ENCODE measurements at regions not wholly inside any gene's neighbourhood (a gene's known extent, or its start where the extent isn't known, plus 50 kb on each side); places are given as distances from the start of the nearest gene placed in this dataset.
"Not testable (repeated sequence)": the region's sequence is repeated elsewhere in the genome, so short reads cannot be mapped to it uniquely, and the experiment has no call there.

DNA sequence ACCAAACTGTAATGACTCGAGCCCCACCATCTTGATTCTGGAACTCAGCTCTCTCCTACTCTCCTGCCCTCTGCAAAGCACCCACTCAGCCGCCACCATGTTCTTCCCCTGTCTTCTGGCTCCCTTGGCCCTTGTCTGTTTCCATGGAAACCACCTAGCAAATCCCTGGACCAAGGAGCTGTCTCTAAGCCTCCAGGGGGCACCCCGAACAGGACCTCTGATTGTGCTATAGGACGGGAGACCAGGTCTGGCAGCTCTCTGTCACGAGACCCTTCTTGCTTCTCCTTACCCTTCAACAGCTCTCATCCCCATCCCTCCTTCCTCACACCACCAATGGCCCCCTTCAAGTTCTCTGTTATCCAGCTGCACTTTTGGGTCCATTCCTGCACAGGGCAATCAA, 277.7 kb upstream of the ZNF507 start:
- DNase-seq (ENCODE audit: low read depth in 2 of 3, low spot score in 1 of 3) = no peak

DNA sequence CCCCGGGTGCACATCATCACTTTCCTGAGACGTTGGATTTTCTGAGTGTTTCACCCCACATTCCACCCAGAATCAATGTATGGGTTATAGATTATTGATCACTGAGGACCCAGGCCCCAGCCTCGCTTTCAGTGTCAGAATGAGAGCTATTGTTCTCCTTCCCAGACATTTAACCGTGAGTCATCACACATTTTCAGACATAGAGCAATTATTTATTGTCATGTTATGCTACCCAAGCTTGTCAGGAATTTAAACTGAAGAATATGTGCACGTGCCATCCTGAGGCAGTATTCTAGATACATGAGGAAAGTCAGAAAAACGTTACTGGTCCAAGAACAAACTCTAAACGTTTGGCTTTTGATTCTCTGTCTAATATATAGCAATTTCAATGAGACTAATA, 276.6 kb upstream of the ZNF507 start:
- no peak for DNase-seq (ENCODE audit: low read depth in 2 of 3, low spot score in 1 of 3)

DNA sequence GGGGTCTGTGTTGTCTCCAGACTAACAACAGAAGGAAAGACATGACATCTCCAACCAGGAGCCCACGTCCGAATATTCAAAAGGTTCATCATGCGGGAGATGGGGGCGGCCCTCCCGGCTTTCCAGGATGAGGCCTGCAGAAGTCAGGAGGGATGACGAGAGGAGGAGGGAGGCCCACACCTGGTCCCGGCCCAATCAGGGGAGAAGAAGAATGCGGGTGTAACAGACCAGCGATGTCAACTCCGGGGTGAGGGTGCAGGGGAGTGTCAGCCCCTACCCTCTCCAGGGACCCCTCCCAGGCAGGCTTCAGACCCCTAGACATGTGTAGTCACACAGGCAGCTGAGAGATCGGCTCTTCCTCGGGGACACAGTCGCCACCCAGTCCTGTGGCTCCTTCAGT, 275.3 kb upstream of the ZNF507 start:
- DNase-seq (ENCODE audit: low read depth in 2 of 3, low spot score in 1 of 3) = no peak

DNA sequence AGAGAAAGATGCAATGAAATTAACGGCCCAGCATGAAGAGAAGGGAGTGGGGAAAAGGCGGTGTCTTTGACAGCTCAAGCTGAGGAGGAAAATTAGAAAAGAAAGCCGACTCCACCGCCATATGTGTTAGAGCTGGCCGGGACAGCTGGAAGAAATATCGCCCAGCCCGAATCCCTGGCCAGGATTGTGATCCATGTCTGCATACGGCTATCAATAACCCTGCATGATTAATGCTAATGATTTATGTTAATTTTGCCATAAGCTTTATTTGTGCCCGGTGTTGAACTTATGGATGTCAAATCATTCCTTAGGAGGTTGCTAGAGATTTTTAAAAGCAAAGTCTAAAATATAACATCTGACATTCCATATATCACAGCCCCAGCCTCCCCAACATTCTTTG, 263.4 kb upstream of the ZNF507 start:
- DNase-seq (ENCODE audit: low read depth in 2 of 3, low spot score in 1 of 3) = no peak

DNA sequence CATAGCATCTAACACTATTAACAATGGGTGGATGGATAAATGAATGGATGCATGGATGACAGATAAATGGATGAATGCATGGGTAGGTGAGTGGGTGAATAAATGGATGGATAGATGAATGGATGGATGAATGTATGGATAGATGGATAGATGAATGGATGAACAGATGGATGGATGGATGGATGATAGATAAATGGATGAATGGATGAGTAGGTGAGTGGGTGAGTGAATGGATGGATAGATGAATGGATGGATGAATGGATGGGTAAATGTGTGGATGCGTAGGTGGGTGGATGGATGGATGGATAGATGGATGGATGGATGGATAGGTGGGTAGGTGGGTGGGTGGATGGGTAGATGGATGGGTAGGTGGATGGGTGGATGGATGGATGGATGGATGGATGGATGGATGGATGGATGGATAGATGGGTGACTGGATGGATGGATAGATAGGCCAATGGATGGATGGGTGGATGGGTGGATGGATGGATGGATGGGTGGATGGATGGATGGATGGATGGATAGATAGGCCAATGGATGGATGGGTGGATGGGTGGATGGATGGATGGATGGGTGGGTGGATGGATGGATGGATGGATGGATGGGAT, 260.6 kb upstream of the ZNF507 start:
- DNase-seq (ENCODE audit: low read depth in 2 of 3, low spot score in 1 of 3) = not testable (repeated sequence)

DNA sequence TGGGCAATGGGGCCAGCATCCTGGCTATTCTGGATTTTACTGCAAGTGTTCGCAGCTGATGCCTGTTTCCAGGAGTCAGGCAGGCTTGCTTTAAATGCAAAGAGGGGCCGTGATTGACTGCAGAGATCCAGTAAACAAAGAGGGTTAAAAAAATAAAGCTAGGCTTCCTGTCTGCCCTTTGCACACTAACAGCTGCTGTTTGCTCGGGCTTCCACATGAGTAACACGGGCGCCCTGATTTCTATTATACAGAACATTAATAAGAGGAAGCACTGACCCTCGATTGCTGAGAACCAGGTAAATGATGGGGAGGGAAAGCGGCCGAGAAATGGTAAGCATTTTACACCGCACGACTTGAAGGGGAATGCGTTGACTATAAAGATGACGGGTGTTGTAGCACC, 254.2 kb upstream of the ZNF507 start:
- DNase-seq (ENCODE audit: low read depth in 2 of 3, low spot score in 1 of 3) = no peak

DNA sequence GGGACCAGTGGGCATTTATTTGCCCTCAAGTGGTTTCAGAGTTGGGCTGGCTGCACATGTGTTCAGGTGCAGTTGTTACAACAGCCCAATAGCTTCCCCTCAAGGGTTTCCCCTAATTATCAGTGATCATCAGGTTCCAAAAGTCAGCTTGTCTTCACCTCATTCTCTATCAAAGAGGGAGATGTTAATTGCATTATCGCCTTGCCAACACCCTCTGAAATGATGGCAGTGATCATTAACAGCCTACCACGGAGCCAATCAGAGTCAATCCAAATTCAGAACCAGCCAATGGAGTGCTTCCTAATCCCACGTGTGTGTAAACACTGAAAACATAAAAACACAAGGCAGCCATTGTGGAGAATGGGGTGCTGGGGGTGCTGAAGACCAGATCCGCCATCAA, 248.4 kb upstream of the ZNF507 start:
- no peak for DNase-seq (ENCODE audit: low read depth in 2 of 3, low spot score in 1 of 3)

DNA sequence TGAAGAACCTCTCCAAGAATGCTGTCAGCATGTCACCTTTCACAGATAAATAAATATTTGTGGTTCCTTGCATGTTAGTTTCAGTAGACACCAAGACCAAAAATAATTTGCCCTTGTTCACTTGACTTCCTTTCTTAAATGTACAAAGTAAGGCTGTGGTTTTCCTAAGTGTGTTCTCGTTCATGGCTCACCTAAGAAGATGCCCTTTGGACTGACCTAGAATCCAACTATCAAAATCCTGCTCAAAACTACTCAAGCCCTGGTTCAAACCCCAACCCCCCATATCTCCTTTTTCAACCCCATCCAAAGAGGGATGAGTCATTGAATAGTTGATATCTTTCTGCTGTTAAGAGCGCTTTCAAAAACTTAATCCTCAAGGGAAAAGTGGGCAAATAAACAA, 247.8 kb upstream of the ZNF507 start:
- no peak for DNase-seq (ENCODE audit: low read depth in 2 of 3, low spot score in 1 of 3)

DNA sequence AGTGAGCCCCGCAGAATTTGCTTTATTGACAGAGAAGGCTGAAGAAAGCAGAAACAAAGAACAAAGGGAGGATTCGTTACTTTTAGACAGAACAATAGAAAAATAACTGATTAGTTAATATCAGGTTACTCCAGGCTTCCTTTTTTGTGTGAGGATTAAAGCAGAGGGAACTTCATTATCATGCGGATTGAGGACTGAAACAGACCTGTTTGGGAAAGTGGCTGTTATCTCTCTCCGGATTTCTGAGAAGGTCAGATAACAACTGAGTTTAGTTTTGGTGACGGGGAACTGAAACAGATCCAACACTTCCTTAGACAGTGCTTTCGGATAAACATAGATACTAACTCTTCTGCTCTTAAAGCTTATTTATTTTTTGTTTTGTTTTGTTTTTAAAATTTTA, 246.4 kb upstream of the ZNF507 start:
- no peak for DNase-seq (ENCODE audit: low read depth in 2 of 3, low spot score in 1 of 3)

DNA sequence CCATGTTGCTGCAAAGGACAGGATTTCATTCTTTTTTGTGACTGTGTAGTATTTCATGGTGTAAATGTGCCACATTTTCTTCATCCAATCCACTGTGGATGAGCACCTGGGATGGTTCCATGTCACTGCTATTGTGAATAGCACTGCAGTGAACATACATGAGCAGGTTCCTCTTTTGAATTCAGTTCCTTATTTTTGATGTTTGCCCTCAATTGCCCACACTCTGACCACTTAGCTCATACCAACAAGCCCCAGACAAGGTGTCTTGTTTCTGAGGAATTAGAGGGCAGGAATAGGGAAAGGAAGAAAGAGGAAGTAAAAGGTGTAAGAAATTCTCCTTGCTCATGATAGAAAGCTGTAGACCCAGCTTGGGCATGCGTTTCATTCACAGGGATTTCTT, 244.2 kb upstream of the ZNF507 start:
- DNase-seq (ENCODE audit: low read depth in 2 of 3, low spot score in 1 of 3) = no peak

DNA sequence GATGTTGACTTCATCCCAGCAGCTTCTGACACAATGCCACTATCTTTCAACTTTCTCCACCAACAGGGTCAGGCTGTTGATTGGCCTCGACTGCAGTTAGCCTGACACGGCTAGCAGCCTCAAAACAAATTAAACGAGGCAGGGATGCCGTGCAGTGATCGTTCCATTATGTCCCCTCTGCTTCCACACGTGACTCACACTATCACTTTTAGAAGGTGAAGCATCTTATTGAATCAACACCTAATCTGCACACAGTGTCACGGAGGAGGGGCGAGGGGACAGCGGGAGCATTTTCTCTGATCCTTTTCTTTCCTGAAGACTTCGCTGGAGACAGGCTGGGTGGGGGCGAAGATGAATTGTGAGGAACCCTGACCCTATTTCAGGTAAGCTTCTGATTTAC, 241.9 kb upstream of the ZNF507 start:
- DNase-seq (ENCODE audit: low read depth in 2 of 3, low spot score in 1 of 3) = no peak

DNA sequence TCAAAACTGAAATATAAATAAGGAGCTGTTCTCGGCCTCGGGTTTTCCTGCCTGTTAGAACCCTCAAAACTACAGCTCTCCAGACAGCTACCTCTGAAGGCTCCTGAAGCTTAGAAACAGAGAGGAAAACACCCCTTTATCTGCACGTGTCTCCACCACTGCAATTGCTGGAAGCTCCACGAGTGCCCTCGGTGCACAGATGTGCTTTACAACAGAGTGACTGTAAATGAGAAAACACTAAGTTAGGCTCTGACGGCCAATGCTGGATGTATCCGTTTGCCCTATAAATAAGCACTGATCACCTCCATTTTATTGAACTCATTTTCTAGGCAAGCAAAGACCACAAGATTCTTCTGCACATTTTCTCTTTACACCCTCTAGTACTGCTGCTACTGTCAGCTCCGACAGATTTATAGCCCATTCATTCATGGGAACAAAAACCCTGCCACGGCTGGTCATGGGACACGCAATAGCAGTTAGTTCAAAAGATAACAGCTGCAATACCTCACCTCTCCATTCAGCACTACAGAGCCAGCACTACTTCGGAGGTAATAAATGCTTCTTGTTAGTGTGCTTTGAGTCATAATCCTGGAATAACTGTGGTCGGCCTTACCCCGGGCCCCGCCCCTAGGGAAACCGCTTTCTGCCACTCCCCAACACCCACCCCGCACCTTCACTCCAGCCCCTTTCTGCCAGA, 241.1 kb upstream of the ZNF507 start:
- DNase-seq (ENCODE audit: low read depth in 2 of 3, low spot score in 1 of 3) = no peak

DNA sequence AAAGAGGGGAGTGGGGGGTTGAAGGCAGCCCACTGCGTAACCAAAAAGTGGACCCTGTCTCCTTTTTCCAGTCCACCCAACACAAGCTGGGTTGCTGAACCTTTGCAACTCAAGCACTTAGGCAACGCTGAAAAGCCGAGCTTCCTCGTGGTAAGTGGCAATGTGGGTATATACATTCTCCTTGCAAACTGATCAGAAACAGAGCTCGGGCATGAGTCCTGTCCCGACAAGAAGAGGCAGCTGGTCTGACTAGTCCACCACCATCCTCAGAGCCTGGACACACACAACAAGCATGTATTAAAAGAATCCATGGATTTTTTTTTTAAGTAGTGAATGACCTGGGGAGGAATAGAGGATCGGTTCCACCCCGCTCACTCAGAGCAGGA, 240.6 kb upstream of the ZNF507 start:
- DNase-seq (ENCODE audit: low read depth in 2 of 3, low spot score in 1 of 3) = no peak

DNA sequence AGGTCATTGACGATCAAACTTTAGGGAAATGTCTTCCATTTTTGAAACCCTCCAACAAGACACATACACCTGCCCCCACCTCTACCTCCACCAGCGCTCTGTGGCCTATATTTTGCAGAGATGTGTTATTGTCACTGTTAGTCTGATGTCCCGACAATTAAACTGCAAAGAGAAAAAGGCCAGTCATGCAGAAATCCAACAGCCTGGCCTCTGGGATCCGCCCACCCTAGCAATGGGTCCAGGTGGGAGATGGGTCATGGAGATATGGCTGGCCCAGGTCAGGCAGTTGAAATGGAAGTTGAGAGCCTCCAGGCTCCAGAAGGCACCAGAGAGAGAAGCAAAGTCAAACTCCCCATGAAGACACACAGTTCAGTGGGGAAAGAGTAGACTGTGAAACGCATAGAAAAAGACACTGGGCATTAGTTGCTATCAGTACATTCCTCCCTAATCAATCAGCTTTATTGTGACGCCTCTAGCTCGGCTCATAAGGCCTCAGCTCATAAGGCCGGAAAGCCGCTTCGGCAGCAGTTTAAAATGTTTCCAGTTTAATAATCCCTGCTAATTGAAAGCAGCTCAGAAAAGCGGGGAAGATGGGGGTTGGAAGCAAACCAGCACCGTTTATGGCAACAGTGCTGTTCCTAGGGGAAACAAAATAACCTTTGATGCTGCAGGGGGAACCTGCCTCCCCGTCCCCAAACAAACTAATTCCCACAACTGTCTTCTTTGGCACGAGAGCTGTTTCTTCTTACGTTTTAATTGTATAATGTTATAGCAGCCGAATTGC, 239.7 kb upstream of the ZNF507 start:
- no peak for DNase-seq (ENCODE audit: low read depth in 2 of 3, low spot score in 1 of 3)

DNA sequence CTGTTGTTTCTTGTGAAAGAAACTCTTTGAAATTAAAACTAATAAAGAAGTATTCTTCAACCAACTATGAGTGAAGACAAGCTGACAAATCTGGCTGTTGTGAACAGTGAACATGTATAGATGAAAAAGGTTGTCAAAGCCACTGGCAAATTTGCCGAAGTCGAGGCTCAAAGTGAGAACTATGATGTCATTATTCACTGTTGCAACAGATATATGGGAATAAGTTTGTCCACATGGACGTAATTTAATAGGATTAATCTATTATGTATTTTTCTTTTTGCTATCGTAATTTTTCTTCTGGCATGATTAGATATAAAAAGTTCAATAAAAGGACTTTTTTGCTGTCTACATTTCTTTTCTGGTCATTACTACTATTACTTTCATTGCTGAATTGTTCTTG, 223.2 kb upstream of the ZNF507 start:
- DNase-seq (ENCODE audit: low read depth in 2 of 3, low spot score in 1 of 3) = no peak

DNA sequence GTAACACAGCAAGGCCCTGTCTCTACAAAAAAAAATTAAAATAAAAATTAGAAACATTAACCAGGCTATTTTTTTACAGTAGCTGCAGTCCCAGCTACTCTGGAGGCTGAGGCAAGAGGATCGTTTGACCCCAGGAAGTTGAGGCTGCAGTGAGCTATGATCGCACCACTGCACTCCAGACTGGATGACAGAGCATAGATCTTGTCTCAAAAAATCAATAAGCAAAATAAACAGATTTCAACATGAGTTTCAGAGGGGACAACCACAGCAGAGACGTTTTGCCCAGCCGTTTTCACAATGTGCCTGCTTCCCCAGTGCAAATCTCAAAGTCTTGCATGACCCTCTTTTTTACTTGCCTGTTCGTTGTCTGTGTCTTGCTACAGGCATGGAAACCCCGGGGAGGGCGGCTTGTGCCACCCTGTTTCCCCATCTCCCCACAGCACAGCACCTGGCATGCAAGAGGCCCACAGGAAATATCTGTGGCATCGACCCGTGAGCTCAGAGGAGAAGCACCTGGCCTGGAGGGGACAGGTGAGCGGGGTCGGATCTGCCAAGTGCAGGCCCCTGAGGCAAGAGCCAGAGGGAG, 222.0 kb upstream of the ZNF507 start:
- no peak for DNase-seq (ENCODE audit: low read depth in 2 of 3, low spot score in 1 of 3)

DNA sequence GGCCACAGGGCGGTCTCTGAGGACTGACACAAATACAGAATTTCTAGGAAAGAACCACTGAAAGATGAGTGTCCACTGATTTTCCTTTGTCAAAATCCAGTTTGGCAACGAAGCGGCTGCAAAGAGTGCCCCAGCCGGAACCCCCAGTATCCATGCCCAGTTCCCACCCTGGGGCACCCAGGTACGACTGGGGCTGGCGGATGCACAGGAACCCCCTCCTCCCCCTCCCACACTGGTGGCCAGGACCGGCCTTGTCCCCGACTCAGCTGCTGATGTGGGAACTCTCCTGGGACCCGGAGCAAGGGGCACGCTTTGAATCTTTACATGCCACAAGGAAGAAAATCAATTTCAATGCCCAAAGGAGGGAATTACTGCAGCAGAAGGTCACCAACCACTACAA, 220.8 kb upstream of the ZNF507 start:
- DNase-seq (ENCODE audit: low read depth in 2 of 3, low spot score in 1 of 3) = no peak

DNA sequence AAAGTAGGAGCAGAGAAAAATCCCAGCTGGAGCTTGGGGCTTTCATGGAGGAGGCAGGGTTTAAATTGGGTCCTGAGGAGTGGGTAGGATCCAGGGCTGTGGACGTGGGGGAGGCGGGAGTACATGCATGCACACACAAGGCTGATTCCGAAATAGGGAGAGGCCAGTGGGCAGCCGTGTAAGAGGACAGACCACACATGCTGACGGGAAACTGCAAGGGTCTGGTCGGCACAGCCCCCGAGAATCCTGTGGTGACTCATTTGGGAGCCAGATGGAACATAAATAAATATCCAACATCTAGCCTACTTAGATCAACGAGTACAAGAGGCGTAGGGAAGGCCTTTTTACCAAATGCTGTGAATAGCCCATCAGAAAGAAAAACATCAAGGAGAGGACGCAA, 216.3 kb upstream of the ZNF507 start:
- DNase-seq (ENCODE audit: low read depth in 2 of 3, low spot score in 1 of 3) = no peak

DNA sequence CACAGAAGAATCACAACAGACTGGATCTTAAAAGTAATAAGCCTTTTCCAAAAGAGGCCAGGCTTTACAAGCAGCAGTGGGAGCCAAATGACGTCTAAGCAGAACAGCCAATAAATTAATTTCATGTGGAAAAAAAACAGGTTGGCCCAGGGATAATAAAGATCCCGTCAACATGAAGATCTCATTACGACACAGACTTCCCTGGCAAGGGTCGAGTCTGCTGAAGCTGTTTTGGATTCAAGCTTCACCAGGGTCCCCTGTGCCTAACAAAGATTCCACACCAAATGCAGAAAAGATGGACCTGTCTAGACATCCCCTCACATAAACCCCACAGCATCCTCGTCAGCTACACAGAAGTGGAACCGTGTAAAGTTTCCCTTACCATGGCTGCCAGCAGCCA, 215.1 kb upstream of the ZNF507 start:
- DNase-seq (ENCODE audit: low read depth in 2 of 3, low spot score in 1 of 3) = no peak

DNA sequence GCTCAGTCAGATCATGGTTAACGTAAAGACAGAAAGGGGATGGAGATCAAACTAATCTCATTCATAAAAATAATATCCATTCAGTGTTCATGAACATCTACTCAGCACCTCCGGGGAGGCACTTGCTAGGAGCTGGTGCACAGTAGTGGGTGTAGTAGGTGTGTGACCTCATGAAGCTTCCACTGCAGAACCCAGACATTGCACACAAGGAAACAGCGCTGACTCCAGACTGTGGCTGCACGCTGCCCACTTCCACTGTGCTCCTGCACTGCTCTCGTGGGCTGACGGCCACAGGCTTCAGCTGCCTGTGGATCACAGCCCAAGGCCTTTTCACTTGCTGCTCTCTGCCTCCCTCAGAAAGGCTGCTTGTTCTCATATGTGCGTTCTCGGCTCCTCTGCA, 214.4 kb upstream of the ZNF507 start:
- no peak for DNase-seq (ENCODE audit: low read depth in 2 of 3, low spot score in 1 of 3)

DNA sequence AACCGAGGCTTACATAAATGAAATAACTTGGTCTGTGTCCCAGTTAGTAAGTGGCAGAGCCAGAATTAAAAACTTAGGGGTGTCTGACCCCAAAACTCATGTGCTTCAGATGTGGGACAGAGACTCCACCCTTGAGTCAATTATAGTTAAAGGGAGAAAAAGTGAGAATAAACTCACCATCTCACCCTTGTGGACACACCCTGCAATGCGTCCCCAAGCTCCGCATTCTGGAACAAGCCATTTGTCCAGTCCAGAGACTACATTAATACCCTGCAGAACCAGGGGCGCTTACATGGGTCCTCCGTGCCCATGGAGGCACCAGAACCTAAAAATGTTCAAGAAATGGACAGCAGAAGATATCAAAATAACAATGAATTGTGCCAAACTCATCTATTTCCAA, 207.0 kb upstream of the ZNF507 start:
- DNase-seq (ENCODE audit: low read depth in 2 of 3, low spot score in 1 of 3) = no peak

DNA sequence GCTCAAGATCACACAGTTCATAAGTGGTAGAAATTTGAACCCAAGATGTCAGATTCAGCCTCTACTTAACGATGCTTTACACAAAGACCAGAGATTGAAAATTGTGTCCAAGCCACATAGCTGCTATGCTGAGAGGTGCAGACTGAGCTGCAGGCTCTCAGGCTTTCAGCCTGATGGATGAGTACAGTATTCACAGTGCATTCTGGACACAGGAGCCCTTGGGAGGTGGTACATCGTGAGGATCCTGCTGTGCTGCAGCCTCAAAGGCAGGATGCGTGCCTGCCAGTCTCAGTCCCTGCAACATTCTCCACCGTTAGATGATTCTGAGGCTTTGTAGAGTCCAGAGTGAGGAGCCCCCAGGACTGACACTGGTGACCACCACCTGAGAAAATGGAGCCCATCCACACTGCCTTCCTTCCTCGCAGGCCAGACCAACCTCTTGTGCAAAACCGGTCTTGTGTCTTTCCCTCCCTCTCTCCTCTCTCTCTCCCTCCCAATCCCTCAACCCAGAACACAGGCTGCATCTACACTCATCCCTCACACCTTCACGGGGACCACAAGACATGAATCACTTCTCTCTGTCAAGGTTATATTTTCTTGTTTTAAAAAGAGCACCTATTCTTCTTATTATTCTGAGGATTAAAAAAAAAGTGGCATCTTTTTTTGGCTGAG, 203.4 kb upstream of the ZNF507 start:
- no peak for DNase-seq (ENCODE audit: low read depth in 2 of 3, low spot score in 1 of 3)

Measured in stimulated activated CD4-positive, alpha-beta T cell treated with anti-CD3 and anti-CD28 coated beads, Interleukin-12 subunit alpha, Interleukin-12 subunit beta, amount 100 ng/mL, for 48 hours (primary cell).